ENCODE measurements at regions not wholly inside any gene's neighbourhood (a gene's known extent, or its start where the extent isn't known, plus 50 kb on each side); places are given as distances from the start of the nearest gene placed in this dataset.

- TF ChIP-seq HDGF (IDR thresholded peaks at IDR 0.05) (no peak), STAT3 (IDR thresholded peaks at IDR 0.05; ENCODE audit: low read depth, low read length) (no peak)
These were observed 818.6 kb upstream of the IGFBP3 start (continued) for GRCh38 chr7:46739518-46740234.

- ATAC-seq (no peak; the same call in 2 of the 3 replicates), FAIRE-seq (no peak), DNase-seq (ENCODE audit: low read depth, low spot score) (no peak)
- ChIA-PET CTCF (no interaction called here), POLR2A (no interaction called here), SMC1A (ENCODE audit: uncharacterized antibody, unreplicated experiment) (interaction anchor here (0.8 to 1.4 kb wide), 7 partner anchors 11 to 794 kb away, joined by 3 to 5 read pairs (median 3); no protein-coding TSS in a partner anchor), RAD21 (ENCODE audit: unreplicated experiment) (no interaction called here)
- Histone ChIP-seq H3K4me3 (no peak overlapping the region), H2AFZ (ENCODE audit: control insufficient read depth, low read depth, low read length) (no peak overlapping the region), H3K4me1 (ENCODE audit: control insufficient read depth, insufficient read depth, low read length) (no peaks in the 10 kb centered on the region), H3K9me3 (replicated peaks; ENCODE audit: control insufficient read depth, insufficient read depth, low read length) (no peaks in the 10 kb centered on the region), H3K36me3 (ENCODE audit: control insufficient read depth in 2 of 2, insufficient read depth in 2 of 2, low read length in 1 of 2) (no peaks in the 10 kb centered on the region), H3K27ac (ENCODE audit: control insufficient read depth, insufficient read depth) (no peak overlapping the region), H4K20me1 (ENCODE audit: control insufficient read depth, insufficient read depth) (no peaks in the 10 kb centered on the region), H3K9ac (ENCODE audit: control insufficient read depth, insufficient read depth, low read length) (no peak overlapping the region), H3K27me3 (replicated peaks in 1 of 2; ENCODE audit: control insufficient read depth in 2 of 2, insufficient read depth in 2 of 2, low read length in 1 of 2) (no peaks in the 10 kb centered on the region), H3K4me2 (ENCODE audit: control insufficient read depth, insufficient read depth) (no peak overlapping the region), H3K79me2 (ENCODE audit: control insufficient read depth, insufficient read depth, low read length) (no peaks in the 10 kb centered on the region)
- in situ Hi-C loops (cut with MboI), result no loop called here
- no TSS peak for BruUV-seq (replicated peaks)
- no peak for TF ChIP-seq EZH2 (IDR thresholded peaks at IDR 0.05; ENCODE audit: borderline replicate concordance, control insufficient read depth, low read depth, low read length)
- TF ChIP-seq NBN (IDR thresholded peaks at IDR 0.05), result no peak
- TF ChIP-seq CHD1 (IDR thresholded peaks at IDR 0.05; ENCODE audit: low read depth, low read length), result no peak
- no peak for TF ChIP-seq ASH2L (IDR thresholded peaks at IDR 0.05; ENCODE audit: borderline replicate concordance, low read depth)
- no peak for TF ChIP-seq TBL1XR1 (IDR thresholded peaks at IDR 0.05; ENCODE audit: low read depth, low read length)
- no peak for TF ChIP-seq PAX8 (IDR thresholded peaks at IDR 0.05)
- no peak for TF ChIP-seq CREB1 (IDR thresholded peaks at IDR 0.05; ENCODE audit: low read depth)
- TF ChIP-seq USF1 (IDR thresholded peaks at IDR 0.05; ENCODE audit: borderline replicate concordance, extremely low read length, insufficient read depth, low read depth, low read length), result no peak
- no peak for TF ChIP-seq SUPT20H (IDR thresholded peaks at IDR 0.05; ENCODE audit: borderline replicate concordance, control insufficient read depth, low read depth, low read length)
- no peak for TF ChIP-seq BACH1 (IDR thresholded peaks at IDR 0.05; ENCODE audit: borderline replicate concordance)
- TF ChIP-seq HDAC6 (IDR thresholded peaks at IDR 0.05; ENCODE audit: unreplicated experiment), result no peak
- intact Hi-C loops (cut with micrococcal nuclease; ENCODE audit: unreplicated experiment), result no loop called here
- 55% methylated on average over 5 of the region's 5 CpGs for WGBS (ENCODE audit: insufficient coverage, insufficient replicate concordance, low lambda C conversion rate, missing lambda C conversion rate)
These were observed 817.7 kb upstream of the IGFBP3 start for GRCh38 chr7:46738796-46739195.
